IMR-90 (cell line): ENCODE measurements at regions not wholly inside any gene's neighbourhood (a gene's known extent, or its start where the extent isn't known, plus 50 kb on each side); places are given as distances from the start of the nearest gene placed in this dataset.

Experiments used
- ATAC-seq: fragments of 200-7000 bp; cut with Tn5 transposase; 2 replicates; pipeline ENCODE4 v1.9.1; 2020; ENCODE audit warnings: low read depth, mild to moderate bottlenecking, moderate library complexity
- BruUV-seq: library from RNA; stranded (reverse); fragments of 400-500 nt; replicated peaks from 2 replicates; lab custom pipeline; 2021; lab: Mats Ljungman, UMichigan
- CTCF ChIA-PET: fragments of 300-600 bp; formaldehyde crosslinking; extraction: SDS; loops from one replicate; lab custom pipeline; 2021; ENCODE audit warnings: antibody characterized with exemption; lab: Yijun Ruan, JAX
- POLR2A ChIA-PET: fragments of 300-600 bp; sonication (Branson Sonifier 250); formaldehyde crosslinking; loops from one replicate; lab custom pipeline; 2022; ENCODE audit warnings: antibody characterized with exemption; ENCODE audit not compliant: unreplicated experiment; lab: Charles Lee
- DNase-seq: peaks from one replicate; pipeline ENCODE4 v3.0.0; 2013
- H2AFZ ChIP-seq: replicated peaks from 2 replicates; pipeline ENCODE3; 2013; ENCODE audit warnings: low read length, mild to moderate bottlenecking; ENCODE audit not compliant: poor library complexity
- H2AK5ac ChIP-seq: 2 replicates; pipeline ENCODE4 v1.6.1; 2013; ENCODE audit warnings: low read depth, low read length, inconsistent platforms
- H2AK9ac ChIP-seq: replicated peaks from 2 replicates; pipeline ENCODE3; 2013; ENCODE audit warnings: mild to moderate bottlenecking, low read depth, low read length, moderate library complexity; ENCODE audit not compliant: poor library complexity
- H2BK120ac ChIP-seq: 2 replicates; pipeline ENCODE4 v1.6.1; 2013; ENCODE audit warnings: low read depth, low read length, inconsistent platforms
- H2BK15ac ChIP-seq: 3 replicates; pipeline ENCODE4 v1.6.1; 2013; ENCODE audit warnings: low read depth, low read length, inconsistent platforms
- H2BK20ac ChIP-seq: 2 replicates; pipeline ENCODE4 v1.6.1; 2013; ENCODE audit warnings: low read depth, mild to moderate bottlenecking, inconsistent platforms, low read length, moderate library complexity
- H2BK5ac ChIP-seq: 2 replicates; pipeline ENCODE4 v1.6.1; 2013; ENCODE audit warnings: mild to moderate bottlenecking, low read depth, low read length, inconsistent platforms; ENCODE audit not compliant: poor library complexity, severe bottlenecking
- H3K14ac ChIP-seq: replicated peaks from 2 replicates; pipeline ENCODE4 v1.6.1; 2013; ENCODE audit warnings: low read depth, low read length, inconsistent platforms
- H3K18ac ChIP-seq: 2 replicates; pipeline ENCODE4 v1.6.1; 2013; ENCODE audit warnings: low read depth, low read length, control low read depth
- H3K23ac ChIP-seq: 2 replicates; pipeline ENCODE4 v1.6.1; 2013; ENCODE audit warnings: low read depth, low read length, inconsistent platforms
- H3K27ac ChIP-seq: 2 replicates; pipeline ENCODE4 v1.5.1; 2013; ENCODE audit warnings: mild to moderate bottlenecking, control low read depth, low read length; ENCODE audit not compliant: insufficient read depth
- H3K27me3 ChIP-seq: 2 replicates; pipeline ENCODE4 v1.6.1; 2013; ENCODE audit warnings: low read length; ENCODE audit not compliant: control insufficient read depth, insufficient read depth
- H3K36me3 ChIP-seq: 2 replicates; pipeline ENCODE4 v1.6.1; 2013; ENCODE audit warnings: low read length, mixed read lengths; ENCODE audit not compliant: control insufficient read depth, insufficient read depth
- H3K4ac ChIP-seq: 2 replicates; pipeline ENCODE4 v1.6.1; 2013; ENCODE audit warnings: low read depth, low read length, inconsistent platforms
- H3K4me1 ChIP-seq: 2 replicates; pipeline ENCODE4 v1.6.1; 2013; ENCODE audit warnings: low read length, mixed read lengths; ENCODE audit not compliant: control insufficient read depth, insufficient read depth
- H3K4me2 ChIP-seq: 2 replicates; pipeline ENCODE4 v1.6.1; 2013; ENCODE audit warnings: low read depth, mild to moderate bottlenecking, control low read depth, low read length, moderate library complexity
- H3K4me3 ChIP-seq: 2 replicates; pipeline ENCODE4 v1.5.1; 2013; ENCODE audit warnings: low read depth, mild to moderate bottlenecking, control low read depth, low read length, moderate library complexity; ENCODE audit not compliant: insufficient read depth
- H3K56ac ChIP-seq: 2 replicates; pipeline ENCODE4 v1.6.1; 2013; ENCODE audit warnings: low read length, inconsistent platforms; ENCODE audit not compliant: insufficient read depth; ENCODE audit errors: extremely low read depth
- H3K79me1 ChIP-seq, 2 experiments: 2 replicates each; pipeline ENCODE4 v1.6.1; 2013; ENCODE audit warnings: low read length in 2 of 2, inconsistent platforms in 1 of 2, low read depth in 1 of 2
- H3K9ac ChIP-seq: 2 replicates; pipeline ENCODE4 v1.6.1; 2013; ENCODE audit warnings: low read depth, low read length, control low read depth
- H3K9me1 ChIP-seq: 2 replicates; pipeline ENCODE4 v1.6.1; 2013; ENCODE audit warnings: low read length, inconsistent platforms; ENCODE audit not compliant: insufficient read depth
- H3K9me3 ChIP-seq: 2 replicates; pipeline ENCODE4 v1.6.1; 2013; ENCODE audit warnings: low read length; ENCODE audit not compliant: control insufficient read depth, insufficient read depth
- H4K20me1 ChIP-seq: 2 replicates; pipeline ENCODE4 v1.6.1; 2013; ENCODE audit warnings: low read length, inconsistent platforms; ENCODE audit not compliant: insufficient read depth
- H4K5ac ChIP-seq: 2 replicates; pipeline ENCODE4 v1.6.1; 2013; ENCODE audit warnings: mild to moderate bottlenecking, low read depth, low read length, control low read depth
- H4K8ac ChIP-seq, 2 experiments: 2 replicates each; pipeline ENCODE4 v1.6.1; 2013; ENCODE audit warnings: low read depth in 2 of 2, low read length in 2 of 2, control low read depth in 1 of 2, inconsistent platforms in 1 of 2
- H4K91ac ChIP-seq: 2 replicates; pipeline ENCODE4 v1.6.1; 2013; ENCODE audit warnings: low read depth, low read length, inconsistent platforms; ENCODE audit not compliant: insufficient read depth
- POLR2A ChIP-seq: IDR thresholded peaks from 2 replicates; pipeline ENCODE4 v1.6.1; 2012; ENCODE audit warnings: mild to moderate bottlenecking, low read depth, low read length
- RCOR1 ChIP-seq: IDR thresholded peaks from 2 replicates; pipeline ENCODE4 v1.6.1; 2012; ENCODE audit warnings: mild to moderate bottlenecking, low read length, improper control_type of control experiment; ENCODE audit not compliant: insufficient replicate concordance
- WGBS, 2 experiments: methylation state at CpG; one replicate each; pipeline versions ENCODE4 v1.1.5 to v1.1.7; 2013; ENCODE audit warnings: missing lambda C conversion rate in 2 of 2; ENCODE audit not compliant: insufficient read length in 1 of 2; ENCODE audit errors: extremely low coverage in 2 of 2; 5-methylcytosine and 5-hydroxymethylcytosine counted together
- dilution Hi-C: fragments of 300-500 bp; cut with HindIII; formaldehyde crosslinking; loops from one replicate; pipeline ENCODE4 v1.14.3; 2018; ENCODE audit warnings: low sequenced_read_pairs; ENCODE audit not compliant: unreplicated experiment
- in situ Hi-C: fragments of 300-500 bp; cut with MboI; formaldehyde crosslinking; loops from 3 replicates; pipeline ENCODE4 v1.14.3; 2019; ENCODE audit warnings: low sequenced_read_pairs, inconsistent platforms, mixed read lengths
- intact Hi-C: fragments of 100-400 bp; cut with micrococcal nuclease; formaldehyde crosslinking; loops from 2 replicates; pipeline ENCODE4 v1.10.0; 2022

GRCh38 chr21:35561116-35561515, 499.2 kb downstream of the SETD4 start:
- Histone ChIP-seq H3K14ac (no peak overlapping the region), H3K9me1 (peaks cover 24% of the 10 kb centered on the region)
- intact Hi-C loops = no loop called here

More at GRCh38 chr21:35561116-35561515, 499.2 kb downstream of the SETD4 start:
- Histone ChIP-seq H3K4ac (no peak overlapping the region), H3K79me1 (0 out of 4 replicates have a peak, but pooled peaks cover 0 to 3% of the 10 kb centered on the region in 2 experiments), H2BK20ac (no peak overlapping the region), H3K4me1 (peaks cover 20% of the 10 kb centered on the region), H3K9ac (no peak overlapping the region), H2BK5ac (no peak overlapping the region), H4K8ac (no peak overlapping the region), H3K56ac (no peak overlapping the region), H2AK9ac (no peak overlapping the region), H4K5ac (no peak overlapping the region), H3K18ac (no peak overlapping the region), H4K91ac (no peak overlapping the region), H2AK5ac (no peak overlapping the region), H4K20me1 (no peaks in the 10 kb centered on the region), H3K23ac (no peak overlapping the region), H3K36me3 (no peaks in the 10 kb centered on the region), H3K27ac (no peak overlapping the region), H2BK15ac (no peak overlapping the region), H3K4me2 (no peak overlapping the region), H2BK120ac (no peak overlapping the region), H2AFZ (no peak overlapping the region), H3K4me3 (no peak overlapping the region), H3K9me3 (no peaks in the 10 kb centered on the region), H3K27me3 (no peaks in the 10 kb centered on the region)
- BruUV-seq = no TSS peak
- dilution Hi-C loops (no loop called here), in situ Hi-C loops (no loop called here)
- ChIA-PET POLR2A (no interaction called here), CTCF (no interaction called here)
- TF ChIP-seq RCOR1 (no peak), POLR2A (no peak)
- DNase-seq (no peak), ATAC-seq (no peak)
- no CpG with 5 or more reads among the region's 4 CpGs for WGBS, 2 experiments
